PFSK-1 (cell line): ENCODE measurements at regions not wholly inside any gene's neighbourhood (a gene's known extent, or its start where the extent isn't known, plus 50 kb on each side); places are given as distances from the start of the nearest gene placed in this dataset.

Experiments used
- POLR2AphosphoS5 ChIP-seq: IDR thresholded peaks from 2 replicates; pipeline ENCODE4 v1.6.1; 2012; ENCODE audit warnings: low read depth, mild to moderate bottlenecking, control low read depth, low read length, moderate library complexity
- SIN3A ChIP-seq: IDR thresholded peaks from 2 replicates; pipeline ENCODE4 v1.6.1; 2012; ENCODE audit warnings: mild to moderate bottlenecking, low read length, moderate library complexity, borderline replicate concordance; ENCODE audit not compliant: insufficient read depth

- TF ChIP-seq SIN3A (no peak), POLR2AphosphoS5 (no peak)
Observed at GRCh38 chr1:187943606-187944403, 1115.1 kb downstream of the PLA2G4A start.
